GM19328 (cell line): ENCODE measurements at regions not wholly inside any gene's neighbourhood (a gene's known extent, or its start where the extent isn't known, plus 50 kb on each side); places are given as distances from the start of the nearest gene placed in this dataset.

Experiments used
- ATAC-seq: cut with Tn5 transposase; IDR thresholded peaks from one replicate; pipeline ENCODE4 v1.9.1; 2021; ENCODE audit warnings: mild to moderate bottlenecking, moderate library complexity; ENCODE audit not compliant: unreplicated experiment

GRCh38 chr6:80482056-80482455, 375.6 kb downstream of the BCKDHB start:
- no peak for ATAC-seq

GRCh38 chr6:80480421-80481157, 374.1 kb downstream of the BCKDHB start:
- ATAC-seq, result peak; percentile 62

GRCh38 chr6:80478030-80478429, 371.6 kb downstream of the BCKDHB start:
- ATAC-seq, result no peak

GRCh38 chr6:80477591-80477990, 371.1 kb downstream of the BCKDHB start:
- ATAC-seq, result no peak

- no peak for ATAC-seq
Observed at GRCh38 chr6:80472271-80472670, 365.8 kb downstream of the BCKDHB start.

- ATAC-seq, result no peak
Observed at GRCh38 chr6:80469977-80470376, 363.5 kb downstream of the BCKDHB start.

- no peak for ATAC-seq
Observed at GRCh38 chr6:80468398-80468797, 361.9 kb downstream of the BCKDHB start.

- no peak for ATAC-seq
Observed at GRCh38 chr6:80467408-80467807, 360.9 kb downstream of the BCKDHB start.

GRCh38 chr6:80466981-80467380, 360.5 kb downstream of the BCKDHB start:
- no peak for ATAC-seq

GRCh38 chr6:80465513-80465912, 359.0 kb downstream of the BCKDHB start:
- no peak for ATAC-seq

- ATAC-seq, result no peak
Observed at GRCh38 chr6:80464901-80465300, 358.4 kb downstream of the BCKDHB start.

GRCh38 chr6:80463197-80463596, 356.7 kb downstream of the BCKDHB start:
- no peak for ATAC-seq

- ATAC-seq, result no peak
Observed at GRCh38 chr6:80460257-80460865, 353.9 kb downstream of the BCKDHB start.

GRCh38 chr6:80457439-80457933, 351.0 kb downstream of the BCKDHB start:
- no peak for ATAC-seq

GRCh38 chr6:80456724-80457438, 350.4 kb downstream of the BCKDHB start:
- ATAC-seq, result no peak

GRCh38 chr6:80454661-80455365, 348.3 kb downstream of the BCKDHB start:
- no peak for ATAC-seq

- peak; percentile 68 for ATAC-seq
Observed at GRCh38 chr6:80454197-80454596, 347.7 kb downstream of the BCKDHB start.

- no peak for ATAC-seq
Observed at GRCh38 chr6:80449726-80450125, 343.3 kb downstream of the BCKDHB start.

- ATAC-seq, result no peak
Observed at GRCh38 chr6:80446454-80447045, 340.1 kb downstream of the BCKDHB start.

- no peak for ATAC-seq
Observed at GRCh38 chr6:80445751-80446150, 339.3 kb downstream of the BCKDHB start.

- no peak for ATAC-seq
Observed at GRCh38 chr6:80442366-80442765, 335.9 kb downstream of the BCKDHB start.
